NCI-H69 (cell line): ENCODE measurements at regions not wholly inside any gene's neighbourhood (a gene's known extent, or its start where the extent isn't known, plus 50 kb on each side); places are given as distances from the start of the nearest gene placed in this dataset.
"Not testable (repeated sequence)": the region's sequence is repeated elsewhere in the genome, so short reads cannot be mapped to it uniquely, and the experiment has no call there.

Experiments used
- DNase-seq: peaks from one replicate; lab custom pipeline; 2025; lab: John Stamatoyannopoulos, UW

DNA sequence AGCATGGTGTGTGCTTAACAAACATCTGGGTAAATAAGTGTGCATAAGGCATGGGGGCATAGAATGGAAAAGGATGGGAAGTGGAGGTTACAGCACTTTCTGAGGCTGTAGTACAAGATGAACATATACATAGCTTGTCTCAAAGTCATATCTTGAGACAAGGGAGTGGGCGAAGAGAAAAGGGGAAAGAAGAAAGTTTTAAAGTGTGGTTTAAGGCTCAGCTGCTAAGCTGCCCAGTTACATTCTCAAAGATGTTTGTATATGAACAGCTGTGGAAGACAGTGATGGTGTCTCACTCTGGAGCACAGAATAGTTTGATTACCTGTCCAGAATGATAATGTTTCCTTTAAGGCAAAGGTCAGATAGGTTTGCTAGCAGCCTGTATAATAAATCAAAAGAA, 61.9 kb upstream of the LANCL2 start:
- no peak for DNase-seq

DNA sequence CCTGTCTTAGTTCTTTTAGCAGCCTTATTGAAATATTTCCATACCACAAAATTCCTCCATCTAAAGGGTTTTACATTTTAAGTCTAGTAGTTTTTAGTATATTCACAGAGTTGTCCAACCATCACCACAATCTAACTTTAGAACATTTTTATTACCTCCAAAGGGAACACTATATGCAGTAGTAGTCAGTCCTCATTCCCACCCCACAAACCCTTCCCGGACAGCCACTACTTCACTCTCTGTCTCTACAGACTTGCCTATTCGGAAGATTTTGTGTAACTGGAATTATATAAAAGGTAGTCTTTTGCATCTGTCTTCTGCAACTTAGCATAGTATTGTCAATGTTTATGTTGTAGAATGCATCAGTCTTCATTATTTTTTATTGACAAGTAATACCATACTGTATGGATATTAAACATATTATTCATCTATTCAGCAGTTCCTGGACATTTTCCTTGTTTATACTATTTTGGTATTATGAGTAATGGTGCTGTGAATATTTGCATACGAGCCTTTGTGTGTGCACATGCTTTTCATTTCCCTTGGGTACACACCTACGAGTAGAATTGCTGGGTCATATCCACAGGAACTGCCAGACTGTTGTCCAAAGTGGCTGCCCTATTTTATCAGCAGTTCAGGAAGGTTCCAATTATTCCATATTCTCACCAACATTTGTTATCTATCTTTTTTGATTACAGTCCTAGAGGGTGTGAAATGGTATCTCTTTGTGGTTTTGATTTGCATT, 60.9 kb upstream of the LANCL2 start:
- DNase-seq = peak; percentile 43

DNA sequence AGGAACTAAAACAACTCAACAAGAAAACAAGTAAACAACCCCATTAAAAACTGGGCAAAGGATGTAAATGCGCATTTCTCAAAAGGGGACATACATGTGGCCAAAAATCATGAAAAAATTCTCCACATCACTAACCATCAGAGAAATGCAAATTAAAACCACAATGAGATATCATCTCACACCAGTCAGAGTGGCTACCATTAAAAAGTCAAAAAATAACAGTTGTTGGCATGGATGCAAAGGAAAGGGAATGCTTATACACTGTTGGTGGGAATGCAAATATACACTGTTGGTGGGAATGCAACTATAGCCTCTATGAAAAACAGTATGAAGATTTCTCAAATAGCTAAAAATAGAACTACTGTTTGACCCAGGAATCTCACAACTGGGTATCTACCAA, 60.0 kb upstream of the LANCL2 start:
- DNase-seq = no peak

GRCh38 chr7:55306331-55306730, 58.8 kb upstream of the LANCL2 start:
- DNase-seq = no peak

DNA sequence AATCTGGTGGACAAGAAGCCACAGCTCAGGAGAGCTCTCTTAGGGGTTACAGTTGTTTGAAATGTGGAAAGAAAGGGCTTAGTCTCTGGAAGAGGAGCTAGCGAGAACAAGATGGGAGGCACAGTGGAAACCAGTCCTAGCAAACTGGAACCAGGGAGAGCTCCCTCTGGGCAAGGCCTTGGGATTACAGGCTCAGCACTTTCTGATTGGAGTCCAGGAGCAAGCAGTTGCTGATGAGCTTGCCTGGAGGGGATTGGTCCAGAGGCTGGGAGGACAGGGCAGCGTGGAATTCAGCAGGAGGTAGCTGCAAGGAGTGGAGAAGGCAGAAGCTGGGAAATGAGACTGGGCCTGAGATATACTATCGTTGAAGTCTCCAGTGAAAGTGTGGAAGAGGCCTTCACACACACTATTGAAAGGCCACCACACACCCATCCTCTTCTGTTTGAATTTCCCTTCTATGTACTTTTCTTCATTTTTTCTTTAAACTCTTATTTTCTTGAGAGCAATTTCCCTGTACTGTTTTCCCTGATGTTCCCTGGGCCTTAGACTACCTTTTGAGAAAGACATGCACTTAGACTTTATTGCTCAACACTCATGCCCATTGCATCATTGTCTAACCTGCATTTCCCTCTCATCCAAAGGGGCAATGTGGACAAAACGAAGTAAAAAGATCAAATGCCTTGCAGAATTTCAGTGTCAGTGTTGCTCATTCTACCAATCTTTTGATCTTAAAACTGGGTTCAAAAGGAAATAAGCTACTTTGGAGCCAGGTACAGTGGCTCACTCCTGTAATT, 57.8 kb upstream of the LANCL2 start:
- no peak for DNase-seq

DNA sequence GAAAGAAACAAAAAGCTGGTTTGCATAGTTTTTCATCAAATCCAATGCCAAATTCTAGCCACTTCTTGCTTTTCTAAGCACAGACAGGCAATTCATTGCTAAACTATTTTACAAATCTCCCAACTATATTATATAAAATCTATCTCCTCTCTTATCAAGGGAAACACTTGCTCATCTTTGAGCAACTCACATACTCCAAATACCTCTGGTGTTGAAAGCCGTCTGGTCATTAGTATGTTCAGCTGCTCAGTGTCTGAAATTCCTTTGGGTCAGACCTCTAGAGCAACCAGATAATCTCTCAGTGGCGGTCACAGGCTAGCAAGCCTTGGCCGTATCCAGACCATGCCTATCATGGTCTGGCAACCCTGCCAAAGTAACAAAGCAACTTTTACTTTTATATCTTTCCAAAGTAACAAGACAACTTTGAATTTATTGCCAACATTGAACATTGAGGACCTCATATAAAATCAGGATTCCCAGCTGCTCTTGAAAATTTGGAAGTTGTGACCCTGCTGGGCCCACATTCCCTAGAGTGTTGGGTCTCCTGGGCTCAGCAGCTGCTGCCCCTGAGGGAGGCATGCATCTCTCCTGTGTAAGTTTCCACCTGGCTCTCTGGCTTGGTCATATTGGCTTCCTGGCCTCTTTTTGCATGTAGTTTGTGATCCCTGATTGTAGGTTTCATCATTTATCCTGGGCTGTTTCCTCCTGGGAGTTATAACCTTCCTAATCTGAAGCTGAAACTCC, 56.8 kb upstream of the LANCL2 start:
- DNase-seq = no peak

GRCh38 chr7:55309040-55309991, 55.8 kb upstream of the LANCL2 start:
- no peak for DNase-seq

GRCh38 chr7:55310287-55311025, 54.7 kb upstream of the LANCL2 start:
- DNase-seq = no peak

GRCh38 chr7:55311892-55312291, 53.2 kb upstream of the LANCL2 start:
- not testable (repeated sequence) for DNase-seq

DNA sequence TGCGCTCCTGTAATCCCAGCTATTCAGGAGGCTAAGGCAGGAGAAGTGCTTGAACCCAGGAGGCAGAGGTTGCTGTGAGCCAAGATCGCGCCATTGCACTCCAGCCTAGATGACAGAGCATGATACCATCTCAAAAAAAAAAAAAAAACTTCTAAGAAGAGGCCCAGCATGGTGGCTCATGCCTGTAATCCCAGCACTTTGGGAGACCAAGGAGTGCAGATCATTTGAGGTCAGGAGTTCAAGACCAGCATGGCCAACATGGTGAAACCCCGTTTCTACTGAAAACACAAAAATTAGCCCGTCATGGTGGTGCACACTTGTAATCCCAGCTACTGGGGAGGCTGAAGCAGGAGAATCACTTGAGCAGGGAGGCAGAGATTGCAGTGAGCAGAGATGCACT, 51.5 kb upstream of the LANCL2 start:
- DNase-seq = not testable (repeated sequence)

DNA sequence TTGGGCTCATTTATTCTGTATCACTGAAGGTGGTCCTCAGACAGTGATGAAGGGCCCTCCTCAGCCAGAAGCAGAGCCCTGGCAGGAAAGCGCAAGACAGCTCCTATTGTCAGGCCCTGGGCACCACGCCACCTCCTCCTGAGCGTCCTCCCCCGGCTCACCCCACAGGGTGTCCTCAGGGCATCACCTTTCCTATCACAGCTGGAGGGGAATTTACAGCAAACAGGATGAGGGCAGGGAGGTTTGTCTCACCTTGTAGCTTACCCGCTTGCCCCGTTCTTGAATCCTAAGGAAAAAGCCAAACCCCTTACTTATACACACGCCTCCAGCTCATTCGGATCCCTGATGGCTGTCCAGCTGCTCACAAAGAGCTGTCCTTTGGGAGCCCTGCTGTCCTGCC, 50.2 kb upstream of the LANCL2 start:
- peak; percentile 34 for DNase-seq
